ENCODE measurements at regions not wholly inside any gene's neighbourhood (a gene's known extent, or its start where the extent isn't known, plus 50 kb on each side); places are given as distances from the start of the nearest gene placed in this dataset.

- Histone ChIP-seq H2AFZ (ENCODE audit: insufficient read depth, low read depth, low read length, poor library complexity, severe bottlenecking) (no peak overlapping the region), H3K27me3 (replicated peaks in 1 of 4; ENCODE audit: control extremely low read depth in 1 of 4, control insufficient read depth in 3 of 4, insufficient read depth in 4 of 4, low read length in 3 of 4) (no peaks in the 10 kb centered on the region), H3K9ac (ENCODE audit: low read length) (no peak overlapping the region), H3K79me2 (ENCODE audit: control insufficient read depth, insufficient read depth, low read length) (no peaks in the 10 kb centered on the region), H3K36me3 (replicated peaks in 1 of 2; ENCODE audit: control extremely low read depth in 1 of 2, control insufficient read depth in 1 of 2, extremely low read depth in 1 of 2, insufficient read depth in 2 of 2, low read length in 1 of 2) (no peaks in the 10 kb centered on the region), H4K20me1 (ENCODE audit: control insufficient read depth, insufficient read depth, low read length, poor library complexity, severe bottlenecking) (no peaks in the 10 kb centered on the region), H3K4me2 (replicated peaks; ENCODE audit: low read depth, low read length, poor library complexity, severe bottlenecking) (no peak overlapping the region), H3K4me1 (ENCODE audit: control insufficient read depth in 2 of 2, insufficient read depth in 2 of 2, low read length in 2 of 2) (no peaks in the 10 kb centered on the region), H3K4me3 (ENCODE audit: control extremely low read depth in 1 of 5, extremely low read depth in 1 of 5, insufficient read depth in 1 of 5, low read depth in 2 of 5, low read length in 4 of 5) (no peak overlapping the region), H3K27ac (ENCODE audit: low read length in 2 of 2) (no peak overlapping the region), H3K9me3 (ENCODE audit: control extremely low read depth in 1 of 3, control insufficient read depth in 2 of 3, insufficient read depth in 1 of 3, low read length in 2 of 3) (peaks cover 0 to 17% (median 0%) of the 10 kb centered on the region in 3 donors)
- TF ChIP-seq CTCF (IDR thresholded peaks at IDR 0.05) (no peak), EZH2 (IDR thresholded peaks at IDR 0.05; ENCODE audit: borderline replicate concordance, insufficient read depth, low read depth, low read length, poor library complexity, severe bottlenecking) (no peak)
- ATAC-seq (ENCODE audit: low read depth), result no peak
- ChIA-PET POLR2A (no interaction called here), CTCF (no interaction called here)
- Mint-ChIP-seq H3K9me3 (ENCODE audit: insufficient read depth) (peaks cover 2% of the 10 kb centered on the region), H3K4me1 (no peaks in the 10 kb centered on the region), H3K27me3 (no peaks in the 10 kb centered on the region), H3K27ac (no peak overlapping the region), H3K4me3 (no peak overlapping the region)
- no peak for DNase-seq
- 80% methylated on average over 2 of the region's 2 CpGs for WGBS (ENCODE audit: insufficient coverage)
- intact Hi-C loops (cut with micrococcal nuclease), result no loop called here
Observed at GRCh38 chr13:57823704-57824103, 192.2 kb downstream of the PCDH17 start.

- H3K4me1 ChIP-seq (ENCODE audit: control insufficient read depth in 2 of 2, insufficient read depth in 2 of 2, low read length in 2 of 2), result no peaks in the 10 kb centered on the region
- H3K27me3 Mint-ChIP-seq, result no peaks in the 10 kb centered on the region
- no peak for TF ChIP-seq EZH2 (IDR thresholded peaks at IDR 0.05; ENCODE audit: borderline replicate concordance, insufficient read depth, low read depth, low read length, poor library complexity, severe bottlenecking)
- TF ChIP-seq CTCF (IDR thresholded peaks at IDR 0.05), result no peak
- H4K20me1 ChIP-seq (ENCODE audit: control insufficient read depth, insufficient read depth, low read length, poor library complexity, severe bottlenecking), result no peaks in the 10 kb centered on the region
- ATAC-seq (ENCODE audit: low read depth) (no peak), DNase-seq (no peak)
- no peak overlapping the region for H2AFZ ChIP-seq (ENCODE audit: insufficient read depth, low read depth, low read length, poor library complexity, severe bottlenecking)
- no peak overlapping the region for H3K4me2 ChIP-seq (replicated peaks; ENCODE audit: low read depth, low read length, poor library complexity, severe bottlenecking)
- H3K27me3 ChIP-seq (replicated peaks in 1 of 4; ENCODE audit: control extremely low read depth in 1 of 4, control insufficient read depth in 3 of 4, insufficient read depth in 4 of 4, low read length in 3 of 4), result no peaks in the 10 kb centered on the region
- H3K4me3 Mint-ChIP-seq, result no peak overlapping the region
- H3K27ac ChIP-seq (ENCODE audit: low read length in 2 of 2), result no peak overlapping the region
- H3K4me3 ChIP-seq (ENCODE audit: control extremely low read depth in 1 of 5, extremely low read depth in 1 of 5, insufficient read depth in 1 of 5, low read depth in 2 of 5, low read length in 4 of 5), result no peak overlapping the region
- ChIA-PET CTCF (no interaction called here), POLR2A (no interaction called here)
- intact Hi-C loops (cut with micrococcal nuclease), result no loop called here
- no peak overlapping the region for H3K9ac ChIP-seq (ENCODE audit: low read length)
- H3K27ac Mint-ChIP-seq, result no peak overlapping the region
- no peaks in the 10 kb centered on the region for H3K4me1 Mint-ChIP-seq
- peaks cover 2% of the 10 kb centered on the region for H3K9me3 Mint-ChIP-seq (ENCODE audit: insufficient read depth)
- 85% methylated on average over 4 of the region's 4 CpGs for WGBS (ENCODE audit: insufficient coverage)
- no peaks in the 10 kb centered on the region for H3K79me2 ChIP-seq (ENCODE audit: control insufficient read depth, insufficient read depth, low read length)
- peaks cover 0 to 17% (median 0%) of the 10 kb centered on the region in 3 donors for H3K9me3 ChIP-seq (ENCODE audit: control extremely low read depth in 1 of 3, control insufficient read depth in 2 of 3, insufficient read depth in 1 of 3, low read length in 2 of 3)
- H3K36me3 ChIP-seq (replicated peaks in 1 of 2; ENCODE audit: control extremely low read depth in 1 of 2, control insufficient read depth in 1 of 2, extremely low read depth in 1 of 2, insufficient read depth in 2 of 2, low read length in 1 of 2), result no peaks in the 10 kb centered on the region
Observed at GRCh38 chr13:57824121-57824520, 192.6 kb downstream of the PCDH17 start.
